ENCODE measurements at regions not wholly inside any gene's neighbourhood (a gene's known extent, or its start where the extent isn't known, plus 50 kb on each side); places are given as distances from the start of the nearest gene placed in this dataset.

DNA sequence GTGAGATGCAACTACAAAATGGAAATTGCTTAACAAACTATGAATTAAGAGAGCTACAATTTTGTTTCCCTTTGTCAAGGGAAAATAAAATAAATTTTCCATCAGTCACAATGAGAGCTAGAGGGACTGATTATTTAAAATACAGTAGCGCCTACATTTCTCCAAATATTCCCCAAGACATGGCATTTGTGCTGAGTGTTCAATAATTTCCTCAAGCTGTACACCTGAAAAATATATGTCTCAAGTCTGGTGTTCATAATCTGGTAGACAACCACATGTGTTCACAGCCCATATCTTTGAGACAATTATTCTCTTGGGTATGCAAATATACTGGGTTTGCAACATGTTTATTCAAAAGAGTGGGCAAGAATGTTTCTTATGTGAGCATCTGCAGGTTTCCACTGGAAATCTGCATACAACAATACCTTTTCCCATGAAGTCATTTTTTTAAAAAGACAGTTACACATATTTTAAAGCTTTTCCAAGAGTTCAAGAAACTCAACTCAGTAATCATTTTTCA lies 240.1 kb upstream of the VRK2 start:
- ATAC-seq, result no peak
- TF ChIP-seq TSHZ2 (CRISPR knock-in tag; IDR thresholded peaks at IDR 0.05) (no peak), OSR1 (CRISPR knock-in tag; IDR thresholded peaks at IDR 0.05) (no peak), ARNTL (CRISPR knock-in tag; IDR thresholded peaks at IDR 0.05; ENCODE audit: borderline replicate concordance, low read depth) (no peak), ZFP3 (CRISPR knock-in tag; IDR thresholded peaks at IDR 0.05) (no peak), ISL1 (CRISPR knock-in tag; IDR thresholded peaks at IDR 0.05) (no peak), PPARA (CRISPR knock-in tag; IDR thresholded peaks at IDR 0.05; ENCODE audit: borderline replicate concordance) (no peak), PATZ1 (CRISPR knock-in tag; IDR thresholded peaks at IDR 0.05; ENCODE audit: borderline replicate concordance) (no peak)

DNA sequence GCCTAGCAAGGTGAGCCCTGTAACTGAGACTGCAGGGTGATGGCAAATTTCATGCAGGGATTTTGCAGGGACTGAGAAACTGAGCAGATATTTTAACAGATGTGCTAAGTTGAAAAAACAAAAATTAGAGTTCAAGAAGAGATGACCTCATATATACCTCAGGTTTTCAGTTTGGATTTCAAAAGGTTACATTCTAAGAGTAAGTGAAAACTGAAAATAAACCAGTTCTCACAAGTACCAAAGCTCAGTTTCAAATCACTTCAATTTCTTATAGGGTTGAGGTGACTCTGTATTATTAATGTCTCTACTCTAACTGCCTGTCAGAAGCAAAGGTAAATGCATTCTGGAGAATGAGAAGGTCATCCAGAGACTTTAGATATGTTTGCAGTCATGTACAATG lies 237.4 kb upstream of the VRK2 start:
- ATAC-seq, result no peak
- no peak for TF ChIP-seq ZC3H10 (CRISPR knock-in tag; IDR thresholded peaks at IDR 0.05)
- TF ChIP-seq RARB (CRISPR knock-in tag; IDR thresholded peaks at IDR 0.05), result no peak
- no peak for TF ChIP-seq PPARA (CRISPR knock-in tag; IDR thresholded peaks at IDR 0.05; ENCODE audit: borderline replicate concordance)
- TF ChIP-seq CREB5 (CRISPR knock-in tag; IDR thresholded peaks at IDR 0.05; ENCODE audit: low read depth), result no peak
- TF ChIP-seq ZFP3 (CRISPR knock-in tag; IDR thresholded peaks at IDR 0.05), result no peak
- no peak for TF ChIP-seq BACH2 (CRISPR knock-in tag; IDR thresholded peaks at IDR 0.05; ENCODE audit: borderline replicate concordance)
- no peak for TF ChIP-seq CSRNP3 (CRISPR knock-in tag; IDR thresholded peaks at IDR 0.05)
- TF ChIP-seq TSHZ2 (CRISPR knock-in tag; IDR thresholded peaks at IDR 0.05), result no peak
- TF ChIP-seq ARNTL (CRISPR knock-in tag; IDR thresholded peaks at IDR 0.05; ENCODE audit: borderline replicate concordance, low read depth), result no peak
- TF ChIP-seq ESRRG (CRISPR knock-in tag; IDR thresholded peaks at IDR 0.05), result no peak
- TF ChIP-seq ZNF565 (CRISPR knock-in tag; conservative IDR thresholded peaks at IDR 0.05; ENCODE audit: low read depth), result no peak
- TF ChIP-seq ISL1 (CRISPR knock-in tag; IDR thresholded peaks at IDR 0.05), result no peak
- TF ChIP-seq POU6F1 (CRISPR knock-in tag; IDR thresholded peaks at IDR 0.05; ENCODE audit: borderline replicate concordance, low read depth), result no peak
- TF ChIP-seq ZNF8 (CRISPR knock-in tag; IDR thresholded peaks at IDR 0.05), result no peak
- no peak for TF ChIP-seq OSR1 (CRISPR knock-in tag; IDR thresholded peaks at IDR 0.05)
- no peak for TF ChIP-seq TCF4 (CRISPR knock-in tag; IDR thresholded peaks at IDR 0.05; ENCODE audit: borderline replicate concordance)
- no peak for TF ChIP-seq PATZ1 (CRISPR knock-in tag; IDR thresholded peaks at IDR 0.05; ENCODE audit: borderline replicate concordance)
- TF ChIP-seq CSDC2 (CRISPR knock-in tag; IDR thresholded peaks at IDR 0.05), result no peak

Data from SK-N-SH treated with all-trans-retinoic acid at 6 μM for 48 hours (cell line).